B cell (primary cell): ENCODE measurements at regions not wholly inside any gene's neighbourhood (a gene's known extent, or its start where the extent isn't known, plus 50 kb on each side); places are given as distances from the start of the nearest gene placed in this dataset.

Experiments
- ATAC-seq: fragments of 200-7000 bp; cut with Tn5 transposase; one replicate; pipeline ENCODE4 v1.10.0; 2021; ENCODE audit warnings: low read depth, mild to moderate bottlenecking, moderate number of reproducible peaks, moderate library complexity
- CTCF ChIA-PET: fragments of 350-600 bp; sonication (Branson Sonifier 250); formaldehyde crosslinking; loops from one replicate; lab custom pipeline; 2021; ENCODE audit warnings: antibody characterized with exemption, inconsistent platforms; lab: Charles Lee
- POLR2A ChIA-PET: fragments of 350-600 bp; sonication (Branson Sonifier 250); formaldehyde crosslinking; loops from one replicate; lab custom pipeline; 2021; ENCODE audit warnings: antibody characterized with exemption; lab: Charles Lee
- DNase-seq: peaks from one replicate; pipeline ENCODE4 v3.0.0; 2013
- H2AFZ ChIP-seq: 2 replicates; pipeline ENCODE4 v1.6.1; 2012; ENCODE audit warnings: mild to moderate bottlenecking, low read depth, low read length; ENCODE audit not compliant: insufficient read depth, poor library complexity, severe bottlenecking
- H3K27ac ChIP-seq, 2 donors: 1 replicate in 1 of 2; 2 replicates in 1 of 2; pipeline ENCODE4 v1.5.1; 2012 to 2013; ENCODE audit warnings: low read length in 2 of 2, mild to moderate bottlenecking in 2 of 2, moderate library complexity in 1 of 2
- H3K27me3 ChIP-seq, 4 experiments: fragments of 200-600 bp in 1 of 4; sonication (generic) in 1 of 4; replicated peaks in 1 of 4; 1 replicate in 2 of 4; 2 replicates in 2 of 4; pipeline versions ENCODE4 v1.6.1 to v1.7.0; 2013 to 2016; ENCODE audit warnings: low read length in 3 of 4, mild to moderate bottlenecking in 2 of 4, mixed read lengths in 1 of 4, moderate library complexity in 1 of 4; ENCODE audit not compliant: insufficient read depth in 4 of 4, control insufficient read depth in 3 of 4; ENCODE audit errors: control extremely low read depth in 1 of 4
- H3K36me3 ChIP-seq, 2 experiments: replicated peaks in 1 of 2; 1 replicate in 1 of 2; 2 replicates in 1 of 2; pipeline versions ENCODE4 v1.6.1 to v1.7.1; 2013; ENCODE audit warnings: low read length in 1 of 2; ENCODE audit not compliant: insufficient read depth in 2 of 2, control insufficient read depth in 1 of 2; ENCODE audit errors: control extremely low read depth in 1 of 2, extremely low read depth in 1 of 2
- H3K4me1 ChIP-seq, 2 donors: fragments of 200-600 bp in 1 of 2; sonication (generic) in 1 of 2; 1 replicate in 1 of 2; 2 replicates in 1 of 2; pipeline versions ENCODE4 v1.5.1 to v1.6.1; 2013 to 2017; ENCODE audit warnings: low read length in 2 of 2; ENCODE audit not compliant: control insufficient read depth in 2 of 2, insufficient read depth in 2 of 2
- H3K4me2 ChIP-seq: replicated peaks from 2 replicates; pipeline ENCODE3; 2012; ENCODE audit warnings: mild to moderate bottlenecking, low read depth, low read length; ENCODE audit not compliant: poor library complexity, severe bottlenecking
- H3K4me3 ChIP-seq, 5 experiments: fragments of 200-600 bp in 1 of 5; sonication (generic) in 1 of 5; 1 replicate in 3 of 5; 2 replicates in 2 of 5; pipeline versions ENCODE4 v1.5.1 to v1.7.0; 2011 to 2016; ENCODE audit warnings: low read length in 4 of 5, mild to moderate bottlenecking in 4 of 5, low read depth in 2 of 5, control low read depth in 1 of 5, moderate library complexity in 1 of 5; ENCODE audit not compliant: insufficient read depth in 1 of 5; ENCODE audit errors: control extremely low read depth in 1 of 5, extremely low read depth in 1 of 5
- H3K79me2 ChIP-seq: fragments of 200-600 bp; sonication (generic); one replicate; pipeline ENCODE4 v1.6.0; 2016; ENCODE audit warnings: low read length; ENCODE audit not compliant: control insufficient read depth, insufficient read depth
- H3K9ac ChIP-seq: fragments of 200-600 bp; sonication (generic); 2 replicates; pipeline ENCODE4 v1.6.1; 2017; ENCODE audit warnings: mild to moderate bottlenecking, low read length, moderate library complexity
- H3K9me3 ChIP-seq, 3 donors: one replicate each; pipeline versions ENCODE4 v1.6.1 to v1.7.1; 2013; ENCODE audit warnings: low read length in 2 of 3; ENCODE audit not compliant: control insufficient read depth in 2 of 3, insufficient read depth in 1 of 3; ENCODE audit errors: control extremely low read depth in 1 of 3
- H4K20me1 ChIP-seq: 2 replicates; pipeline ENCODE4 v1.6.0; 2012; ENCODE audit warnings: mild to moderate bottlenecking, low read length; ENCODE audit not compliant: insufficient read depth, control insufficient read depth, poor library complexity, severe bottlenecking
- H3K27ac Mint-ChIP-seq: one replicate; pipeline ENCODE4 v1.8.0; 2021; ENCODE audit warnings: mixed read lengths
- H3K27me3 Mint-ChIP-seq: one replicate; pipeline ENCODE4 v1.8.0; 2021; ENCODE audit warnings: mixed read lengths
- H3K4me1 Mint-ChIP-seq: one replicate; pipeline ENCODE4 v1.8.0; 2021; ENCODE audit warnings: mixed read lengths
- H3K4me3 Mint-ChIP-seq: one replicate; pipeline ENCODE4 v1.8.0; 2021; ENCODE audit warnings: mixed read lengths
- H3K9me3 Mint-ChIP-seq: one replicate; pipeline ENCODE4 v1.8.0; 2022; ENCODE audit warnings: mixed read lengths; ENCODE audit not compliant: insufficient read depth
- EZH2 ChIP-seq: IDR thresholded peaks from 2 replicates; pipeline ENCODE4 v1.6.1; 2012; ENCODE audit warnings: borderline replicate concordance, low read depth, mild to moderate bottlenecking, moderate library complexity, low read length; ENCODE audit not compliant: insufficient read depth, poor library complexity, severe bottlenecking
- WGBS: methylation state at CpG from one replicate; pipeline ENCODE4 v1.1.5; 2013; ENCODE audit warnings: missing lambda C conversion rate; ENCODE audit not compliant: insufficient coverage; 5-methylcytosine and 5-hydroxymethylcytosine counted together
- intact Hi-C: fragments of 100-400 bp; cut with micrococcal nuclease; formaldehyde crosslinking; loops from one replicate; pipeline ENCODE4 v1.10.0; 2022
- TF ChIP-seq, protein P1 (sequence below): fragments of 200-600 bp; IDR thresholded peaks from one replicate; pipeline ENCODE4 v1.8.0; 2022; ENCODE audit warnings: antibody characterized with exemption, mild to moderate bottlenecking

DNA sequence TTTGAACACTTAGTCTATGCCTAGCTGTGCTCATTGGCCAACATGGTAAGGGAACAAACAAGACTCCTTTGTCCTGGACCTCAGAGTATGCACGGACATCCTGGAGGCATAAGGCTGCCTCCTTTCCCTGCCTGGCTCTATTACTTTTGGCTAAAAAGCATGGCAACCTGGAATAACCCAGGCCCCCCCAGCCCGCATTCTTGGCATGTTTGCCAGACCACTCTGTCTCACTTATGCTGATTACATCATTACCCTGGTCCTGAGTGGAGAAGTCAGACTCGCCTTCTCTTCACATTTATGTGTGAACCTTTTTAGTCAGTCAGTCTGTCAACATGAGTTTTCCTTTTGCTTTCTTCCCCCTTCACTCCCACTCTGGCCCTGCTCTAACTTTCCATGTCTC lies 58.0 kb upstream of the ELK3 start:
- Histone ChIP-seq H3K79me2 (no peaks in the 10 kb centered on the region), H2AFZ (no peak overlapping the region), H3K27ac (no peak overlapping the region), H3K4me2 (no peak overlapping the region), H3K9me3 (no peaks in the 10 kb centered on the region), H3K4me3 (no peak overlapping the region), H3K9ac (no peak overlapping the region), H3K36me3 (no peaks in the 10 kb centered on the region), H3K4me1 (peaks cover 4 to 9% of the 10 kb centered on the region in 2 donors), H3K27me3 (peaks cover 0 to 2% (median 0%) of the 10 kb centered on the region in 4 experiments), H4K20me1 (no peaks in the 10 kb centered on the region)
- 100% methylated on average over 3 of the region's 3 CpGs for WGBS
- peaks cover 9% of the 10 kb centered on the region for H3K4me1 Mint-ChIP-seq
- ChIA-PET CTCF (interaction anchor here (0.7 to 1.0 kb wide), 2 partner anchors 48 to 80 kb away, joined by 3 to 5 read pairs; no protein-coding TSS in a partner anchor), POLR2A (no interaction called here)
- H3K9me3 Mint-ChIP-seq: no peaks in the 10 kb centered on the region
- H3K4me3 Mint-ChIP-seq: no peak overlapping the region
- TF ChIP-seq EZH2: no peak
- TF ChIP-seq, protein P1, sequence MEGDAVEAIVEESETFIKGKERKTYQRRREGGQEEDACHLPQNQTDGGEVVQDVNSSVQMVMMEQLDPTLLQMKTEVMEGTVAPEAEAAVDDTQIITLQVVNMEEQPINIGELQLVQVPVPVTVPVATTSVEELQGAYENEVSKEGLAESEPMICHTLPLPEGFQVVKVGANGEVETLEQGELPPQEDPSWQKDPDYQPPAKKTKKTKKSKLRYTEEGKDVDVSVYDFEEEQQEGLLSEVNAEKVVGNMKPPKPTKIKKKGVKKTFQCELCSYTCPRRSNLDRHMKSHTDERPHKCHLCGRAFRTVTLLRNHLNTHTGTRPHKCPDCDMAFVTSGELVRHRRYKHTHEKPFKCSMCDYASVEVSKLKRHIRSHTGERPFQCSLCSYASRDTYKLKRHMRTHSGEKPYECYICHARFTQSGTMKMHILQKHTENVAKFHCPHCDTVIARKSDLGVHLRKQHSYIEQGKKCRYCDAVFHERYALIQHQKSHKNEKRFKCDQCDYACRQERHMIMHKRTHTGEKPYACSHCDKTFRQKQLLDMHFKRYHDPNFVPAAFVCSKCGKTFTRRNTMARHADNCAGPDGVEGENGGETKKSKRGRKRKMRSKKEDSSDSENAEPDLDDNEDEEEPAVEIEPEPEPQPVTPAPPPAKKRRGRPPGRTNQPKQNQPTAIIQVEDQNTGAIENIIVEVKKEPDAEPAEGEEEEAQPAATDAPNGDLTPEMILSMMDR: no peak
- no peak for ATAC-seq
- intact Hi-C loops: no loop called here
- H3K27me3 Mint-ChIP-seq: peaks cover 7% of the 10 kb centered on the region
- H3K27ac Mint-ChIP-seq: peak overlapping the region; percentile 2
- no peak for DNase-seq

DNA sequence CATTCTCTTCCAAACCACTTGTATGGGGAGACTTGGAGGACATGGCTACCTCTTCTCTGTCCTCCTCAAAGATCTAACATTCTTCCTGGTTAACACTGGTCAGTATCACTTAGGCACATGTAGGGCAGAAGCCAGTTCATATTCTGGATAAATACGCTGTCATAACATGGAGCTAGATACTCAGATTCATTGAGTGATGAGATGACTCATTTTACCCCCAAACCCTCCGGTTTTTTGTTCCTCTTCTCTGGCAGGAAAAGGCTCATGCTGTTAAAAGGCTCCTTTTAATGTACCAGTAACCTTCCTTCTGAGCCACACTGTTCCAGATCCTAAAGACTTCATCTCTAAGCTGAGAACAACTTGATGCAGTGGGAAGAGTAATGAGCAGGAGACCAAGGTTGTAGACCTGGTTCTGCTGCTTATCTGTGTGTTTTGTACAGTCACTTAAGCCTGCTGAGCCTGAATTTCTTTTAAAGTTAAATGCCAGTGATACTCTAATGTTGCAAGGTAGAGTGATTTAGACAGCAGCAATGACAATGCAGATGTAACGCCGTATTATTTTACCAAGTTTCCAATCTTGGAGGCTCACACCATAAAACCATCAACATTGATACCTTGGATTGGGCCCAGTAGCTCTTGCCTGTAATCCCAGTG lies 57.3 kb upstream of the ELK3 start:
- H3K4me3 ChIP-seq: no peak overlapping the region
- H3K36me3 ChIP-seq: no peaks in the 10 kb centered on the region
- ATAC-seq (no peak), DNase-seq (no peak)
- no peak overlapping the region for H3K4me2 ChIP-seq
- WGBS: no CpG with 5 or more reads among the region's 4 CpGs
- H4K20me1 ChIP-seq: no peaks in the 10 kb centered on the region
- H3K27ac ChIP-seq: no peak overlapping the region
- H3K9me3 ChIP-seq: no peaks in the 10 kb centered on the region
- H3K9ac ChIP-seq: no peak overlapping the region
- no peak for TF ChIP-seq EZH2
- TF ChIP-seq, protein P1: no peak
- H3K27ac Mint-ChIP-seq: peak overlapping the region; percentile 2
- peaks cover 0 to 2% (median 0%) of the 10 kb centered on the region in 4 experiments for H3K27me3 ChIP-seq
- H3K27me3 Mint-ChIP-seq: peaks cover 7% of the 10 kb centered on the region
- POLR2A ChIA-PET: interaction anchor here (0.6 kb wide), 1 partner anchor 22 kb away, joined by 3 read pairs; no protein-coding TSS in a partner anchor
- peaks cover 9% of the 10 kb centered on the region for H3K4me1 Mint-ChIP-seq
- CTCF ChIA-PET: interaction anchor here (0.7 to 1.0 kb wide), 2 partner anchors 47 to 79 kb away, joined by 3 to 5 read pairs; no protein-coding TSS in a partner anchor
- H3K79me2 ChIP-seq: no peaks in the 10 kb centered on the region
- peaks cover 4 to 6% of the 10 kb centered on the region in 2 donors for H3K4me1 ChIP-seq
- H2AFZ ChIP-seq: peak overlapping the region; percentile 5
- intact Hi-C loops: no loop called here
- H3K4me3 Mint-ChIP-seq: no peak overlapping the region
- H3K9me3 Mint-ChIP-seq: no peaks in the 10 kb centered on the region
